Suprapubic skin (tissue), 4 donors: ENCODE measurements at regions not wholly inside any gene's neighbourhood (a gene's known extent, or its start where the extent isn't known, plus 50 kb on each side); places are given as distances from the start of the nearest gene placed in this dataset.

Experiments used
- CTCF ChIP-seq, 2 donors: fragments of 200-600 bp in 1 of 2; fragments of 450-650 bp in 1 of 2; sonication (generic) in 1 of 2; IDR thresholded peaks; one replicate each; pipeline ENCODE4 v1.5.1; 2016 to 2019; ENCODE audit warnings: antibody characterized with exemption in 2 of 2, mild to moderate bottlenecking in 1 of 2, moderate library complexity in 1 of 2
- EP300 ChIP-seq: sonication (generic); formaldehyde crosslinking; IDR thresholded peaks from one replicate; pipeline ENCODE4 v1.6.1; 2017; ENCODE audit warnings: antibody characterized with exemption
- POLR2A ChIP-seq, 2 donors: fragments of 450-650 bp; IDR thresholded peaks; one replicate each; pipeline ENCODE4 v1.6.1; 2017; ENCODE audit warnings: antibody characterized with exemption in 2 of 2, mild to moderate bottlenecking in 2 of 2, moderate library complexity in 2 of 2
- POLR2AphosphoS5 ChIP-seq, 3 donors: sonication (generic); formaldehyde crosslinking; IDR thresholded peaks; one replicate each; pipeline ENCODE4 v1.6.1; 2017; ENCODE audit warnings: antibody characterized with exemption in 3 of 3

- no peak for TF ChIP-seq POLR2A (IDR thresholded peaks at IDR 0.05)
- TF ChIP-seq CTCF (IDR thresholded peaks at IDR 0.05): no peak
- TF ChIP-seq POLR2AphosphoS5 (IDR thresholded peaks at IDR 0.05): no peak
- TF ChIP-seq EP300: no peak
Measured at GRCh38 chr1:222441066-222441465, 106.8 kb downstream of the HHIPL2 start.
